Heart left ventricle (tissue), 13 donors: ENCODE measurements at regions not wholly inside any gene's neighbourhood (a gene's known extent, or its start where the extent isn't known, plus 50 kb on each side); places are given as distances from the start of the nearest gene placed in this dataset.

ENCODE experiments used
- POLR2A ChIP-seq, 2 donors: fragments of 450-650 bp; IDR thresholded peaks; one replicate each; pipeline ENCODE4 v1.6.1; 2017; ENCODE audit warnings: antibody characterized with exemption in 2 of 2, mild to moderate bottlenecking in 2 of 2, moderate library complexity in 2 of 2
- TF ChIP-seq, protein P1 (sequence below), 12 donors: fragments of 200-600 bp; sonication (generic) in 4 of 12; IDR thresholded peaks; one replicate each; pipeline versions ENCODE4 v1.5.0 to v1.8.0; 2018 to 2022; ENCODE audit warnings: antibody characterized with exemption in 12 of 12, mild to moderate bottlenecking in 5 of 12
- donor health status: ischemic (EF 13 %, LVEDD 7.1; RV severe dilation, severe dysfunction).
- donor health status: DM: no; HTN: yes; CAD: no.
- donor health status: DM: no; HTN: no; CAD: no.
- donor health status: ischemic (EF 25% LVEDD 6.9; RV normal size, moderate dysfunction).
- donor health status: ischemic (EF 25% LVEDD 5.7; RV mildly dilated, moderate dysfunction).
- donor health status: ischemic (EF 35%, LVEDD 5.7; RV mildly dilated, moderate dysfunction).
- donor health status: nonischemic (EF 11% LVEDD 7.7; RV severe dilation, severe dysfunction).
- donor health status: DM: yes; HTN: yes; CAD: no.
- donor health status: PGD.
- donor health status: ischemic (EF 29% LVEDD 5.4; RV normal size, mild dysfunction).
- donor health status: nonischemic (EF 23%, LVEDD 6.1; RV moderate dilation, normal function).

DNA sequence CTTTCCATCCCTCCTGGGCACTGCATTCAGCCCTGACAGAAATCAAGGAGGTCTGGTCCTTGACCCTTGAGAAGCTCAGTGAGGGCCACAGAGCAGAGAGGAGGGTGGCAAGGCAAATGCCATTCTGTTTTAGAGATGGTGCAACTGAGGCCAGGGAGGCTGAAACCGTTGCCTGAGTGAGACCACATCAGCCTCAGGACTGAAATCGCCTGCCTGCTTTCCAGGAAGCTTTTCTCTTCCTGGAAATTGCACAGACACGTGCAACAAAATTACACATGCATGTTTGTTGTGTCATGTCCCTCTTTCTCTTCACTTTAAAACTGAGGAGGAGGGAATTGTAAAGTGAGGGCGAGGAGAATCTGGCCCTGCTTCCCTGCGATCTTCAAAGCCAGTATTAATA is 113.7 kb upstream of the PDE10A start:
- TF ChIP-seq, protein P1, sequence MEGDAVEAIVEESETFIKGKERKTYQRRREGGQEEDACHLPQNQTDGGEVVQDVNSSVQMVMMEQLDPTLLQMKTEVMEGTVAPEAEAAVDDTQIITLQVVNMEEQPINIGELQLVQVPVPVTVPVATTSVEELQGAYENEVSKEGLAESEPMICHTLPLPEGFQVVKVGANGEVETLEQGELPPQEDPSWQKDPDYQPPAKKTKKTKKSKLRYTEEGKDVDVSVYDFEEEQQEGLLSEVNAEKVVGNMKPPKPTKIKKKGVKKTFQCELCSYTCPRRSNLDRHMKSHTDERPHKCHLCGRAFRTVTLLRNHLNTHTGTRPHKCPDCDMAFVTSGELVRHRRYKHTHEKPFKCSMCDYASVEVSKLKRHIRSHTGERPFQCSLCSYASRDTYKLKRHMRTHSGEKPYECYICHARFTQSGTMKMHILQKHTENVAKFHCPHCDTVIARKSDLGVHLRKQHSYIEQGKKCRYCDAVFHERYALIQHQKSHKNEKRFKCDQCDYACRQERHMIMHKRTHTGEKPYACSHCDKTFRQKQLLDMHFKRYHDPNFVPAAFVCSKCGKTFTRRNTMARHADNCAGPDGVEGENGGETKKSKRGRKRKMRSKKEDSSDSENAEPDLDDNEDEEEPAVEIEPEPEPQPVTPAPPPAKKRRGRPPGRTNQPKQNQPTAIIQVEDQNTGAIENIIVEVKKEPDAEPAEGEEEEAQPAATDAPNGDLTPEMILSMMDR (IDR thresholded peaks at IDR 0.05): no peak
- no peak for TF ChIP-seq POLR2A (IDR thresholded peaks at IDR 0.05)
